ENCODE measurements at regions not wholly inside any gene's neighbourhood (a gene's known extent, or its start where the extent isn't known, plus 50 kb on each side); places are given as distances from the start of the nearest gene placed in this dataset.

DNA sequence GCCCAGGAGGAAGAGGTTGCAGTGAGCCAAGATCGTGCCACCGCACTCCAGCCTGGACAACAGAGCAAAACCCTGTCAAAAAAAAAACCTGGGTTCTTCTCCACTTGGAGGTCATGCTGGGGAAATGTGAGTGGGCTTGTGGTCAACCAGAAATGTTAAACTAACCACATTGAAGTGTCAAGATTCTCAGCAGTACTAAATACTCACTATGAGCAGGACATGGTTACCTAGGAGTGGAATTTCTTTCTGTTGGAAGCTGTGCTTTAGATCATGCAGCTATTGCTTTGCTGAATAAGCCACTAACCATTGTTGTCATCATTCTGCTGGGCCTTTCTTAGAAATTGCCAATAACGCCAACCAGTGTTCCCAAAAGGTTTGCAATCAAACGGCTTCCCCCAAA, 253.3 kb upstream of the TSHZ3 start:
- Histone ChIP-seq H3K4me3 (ENCODE audit: insufficient read depth, low read depth, low read length, poor library complexity, severe bottlenecking) (no peak overlapping the region), H3K9me3 (ENCODE audit: control insufficient read depth, low read length) (no peaks in the 10 kb centered on the region), H3K36me3 (ENCODE audit: control insufficient read depth, insufficient read depth, low read length) (no peaks in the 10 kb centered on the region), H3K4me1 (ENCODE audit: control insufficient read depth, insufficient read depth, low read length, poor library complexity, severe bottlenecking) (no peaks in the 10 kb centered on the region), H3K27ac (ENCODE audit: insufficient read depth, low read length, poor library complexity, severe bottlenecking) (no peak overlapping the region), H3K27me3 (replicated peaks; ENCODE audit: control insufficient read depth, insufficient read depth, low read length, poor library complexity, severe bottlenecking) (no peaks in the 10 kb centered on the region)
- DNase-seq, result no peak

DNA sequence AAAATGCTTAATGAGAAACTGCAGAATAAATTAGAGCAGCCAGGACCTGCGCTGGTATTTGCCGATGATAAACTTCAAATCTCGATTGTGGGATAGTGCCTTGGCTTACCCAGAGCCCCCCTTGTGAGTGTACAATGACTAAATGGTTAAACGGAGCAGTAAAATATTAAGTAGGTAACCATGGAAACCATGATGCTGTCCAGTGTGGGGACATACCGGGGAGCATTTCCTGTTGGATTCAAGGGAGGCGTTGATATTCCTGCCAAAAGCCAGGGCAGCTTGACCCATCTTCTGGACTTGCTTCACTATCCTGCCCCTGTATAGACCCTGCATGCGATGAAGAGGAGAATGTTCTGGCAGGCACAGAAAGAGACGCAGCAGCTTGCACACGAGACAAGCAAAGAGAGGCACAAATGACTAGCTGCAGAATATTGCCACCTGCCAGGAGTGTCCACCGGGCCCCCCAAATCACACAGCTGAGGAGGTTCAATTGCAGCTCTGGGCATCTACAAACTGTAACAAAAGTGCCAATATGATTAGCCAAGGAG, 255.3 kb upstream of the TSHZ3 start:
- no peak overlapping the region for H3K4me3 ChIP-seq (ENCODE audit: insufficient read depth, low read depth, low read length, poor library complexity, severe bottlenecking)
- no peak for DNase-seq
- H3K4me1 ChIP-seq (ENCODE audit: control insufficient read depth, insufficient read depth, low read length, poor library complexity, severe bottlenecking), result no peaks in the 10 kb centered on the region
- no peak overlapping the region for H3K27ac ChIP-seq (ENCODE audit: insufficient read depth, low read length, poor library complexity, severe bottlenecking)
- H3K9me3 ChIP-seq (ENCODE audit: control insufficient read depth, low read length), result no peaks in the 10 kb centered on the region
- no peaks in the 10 kb centered on the region for H3K27me3 ChIP-seq (replicated peaks; ENCODE audit: control insufficient read depth, insufficient read depth, low read length, poor library complexity, severe bottlenecking)
- H3K36me3 ChIP-seq (ENCODE audit: control insufficient read depth, insufficient read depth, low read length), result no peaks in the 10 kb centered on the region

DNA sequence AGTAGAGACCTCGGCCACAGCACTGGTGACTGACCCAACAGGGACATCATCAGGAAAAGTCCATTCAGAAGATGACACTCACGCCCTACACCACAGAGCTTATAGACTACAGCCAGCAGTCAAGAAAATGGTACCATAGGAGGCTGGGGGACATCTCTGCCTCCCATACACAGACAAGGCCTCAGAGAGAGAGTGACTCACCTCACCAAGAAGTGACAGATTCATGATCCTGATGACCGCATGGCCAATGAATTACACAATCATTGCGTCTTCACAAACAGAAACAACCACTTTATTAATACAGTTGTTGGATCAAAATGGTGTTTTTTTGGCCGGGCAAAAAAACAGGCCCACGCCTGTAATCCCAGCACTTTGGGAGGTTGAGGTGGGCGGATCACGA, 260.8 kb upstream of the TSHZ3 start:
- Histone ChIP-seq H3K27me3 (replicated peaks; ENCODE audit: control insufficient read depth, insufficient read depth, low read length, poor library complexity, severe bottlenecking) (no peaks in the 10 kb centered on the region), H3K4me1 (ENCODE audit: control insufficient read depth, insufficient read depth, low read length, poor library complexity, severe bottlenecking) (no peaks in the 10 kb centered on the region), H3K4me3 (ENCODE audit: insufficient read depth, low read depth, low read length, poor library complexity, severe bottlenecking) (no peak overlapping the region), H3K27ac (ENCODE audit: insufficient read depth, low read length, poor library complexity, severe bottlenecking) (no peak overlapping the region), H3K36me3 (ENCODE audit: control insufficient read depth, insufficient read depth, low read length) (no peaks in the 10 kb centered on the region), H3K9me3 (ENCODE audit: control insufficient read depth, low read length) (no peaks in the 10 kb centered on the region)
- no peak for DNase-seq

DNA sequence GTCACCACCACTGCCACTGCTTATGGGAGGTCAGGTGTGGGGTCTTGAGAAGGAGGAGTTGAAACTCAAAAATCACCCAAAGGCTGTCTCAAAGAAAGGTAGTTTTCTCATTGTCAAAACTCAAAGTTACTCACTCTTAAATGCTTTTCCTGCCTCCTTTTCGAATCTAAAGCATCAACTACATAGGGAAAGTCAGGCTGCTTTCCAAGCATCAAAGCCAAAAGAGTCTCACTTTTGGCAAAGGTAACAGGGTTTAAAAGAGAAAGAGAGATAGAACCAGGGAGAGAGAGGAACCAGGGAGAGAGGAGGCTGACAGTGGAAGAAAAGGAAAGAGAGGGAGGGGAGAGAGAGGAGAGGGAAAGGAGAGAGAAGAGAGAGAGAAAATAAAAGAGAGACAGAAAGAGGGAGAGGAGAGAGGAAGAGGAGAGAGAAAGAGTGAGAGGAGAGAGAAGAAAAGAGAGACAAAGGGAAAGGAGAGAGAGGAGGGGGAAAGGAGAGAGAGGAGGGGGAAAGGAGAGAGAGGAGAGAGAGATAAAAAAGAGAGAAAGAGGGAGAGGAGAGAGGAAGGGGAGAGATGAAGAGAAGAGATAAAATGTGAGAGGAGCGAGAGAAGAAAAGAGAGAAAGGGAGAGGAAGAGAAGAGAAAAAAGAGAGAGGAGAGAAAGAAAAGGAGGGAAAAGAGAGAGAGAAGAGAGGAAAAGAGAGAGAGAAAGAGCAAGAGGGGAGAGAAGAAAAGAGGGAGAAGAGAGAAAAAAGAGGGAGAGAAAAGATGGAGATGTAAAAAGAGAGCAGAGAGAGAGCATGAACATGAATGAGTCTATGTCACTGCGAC, 262.0 kb upstream of the TSHZ3 start:
- no peak for DNase-seq
- H3K36me3 ChIP-seq (ENCODE audit: control insufficient read depth, insufficient read depth, low read length), result no peaks in the 10 kb centered on the region
- no peak overlapping the region for H3K27ac ChIP-seq (ENCODE audit: insufficient read depth, low read length, poor library complexity, severe bottlenecking)
- H3K4me1 ChIP-seq (ENCODE audit: control insufficient read depth, insufficient read depth, low read length, poor library complexity, severe bottlenecking), result no peaks in the 10 kb centered on the region
- no peak overlapping the region for H3K4me3 ChIP-seq (ENCODE audit: insufficient read depth, low read depth, low read length, poor library complexity, severe bottlenecking)
- no peaks in the 10 kb centered on the region for H3K27me3 ChIP-seq (replicated peaks; ENCODE audit: control insufficient read depth, insufficient read depth, low read length, poor library complexity, severe bottlenecking)
- no peaks in the 10 kb centered on the region for H3K9me3 ChIP-seq (ENCODE audit: control insufficient read depth, low read length)

DNA sequence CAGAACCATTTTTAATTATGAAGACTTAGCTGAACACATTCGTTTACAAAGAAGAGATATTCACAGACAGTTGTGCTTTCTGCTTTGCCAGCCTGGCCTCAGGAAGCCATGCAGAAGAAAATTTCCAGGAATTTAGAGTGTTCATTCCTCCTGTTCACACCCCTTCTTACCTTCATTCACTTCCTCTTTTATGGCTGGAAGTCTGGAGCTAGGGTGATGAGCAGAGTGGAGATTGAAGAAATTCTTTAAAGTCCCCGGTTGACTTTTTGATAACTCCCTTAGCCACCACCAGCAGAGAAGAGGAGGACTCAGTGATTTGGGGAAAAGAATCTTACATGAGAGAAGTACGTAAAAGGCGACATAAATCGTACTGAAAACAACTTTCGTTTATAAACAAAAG, 263.6 kb upstream of the TSHZ3 start:
- Histone ChIP-seq H3K9me3 (ENCODE audit: control insufficient read depth, low read length) (no peaks in the 10 kb centered on the region), H3K4me3 (ENCODE audit: insufficient read depth, low read depth, low read length, poor library complexity, severe bottlenecking) (no peak overlapping the region), H3K4me1 (ENCODE audit: control insufficient read depth, insufficient read depth, low read length, poor library complexity, severe bottlenecking) (no peaks in the 10 kb centered on the region), H3K27ac (ENCODE audit: insufficient read depth, low read length, poor library complexity, severe bottlenecking) (no peak overlapping the region), H3K36me3 (ENCODE audit: control insufficient read depth, insufficient read depth, low read length) (no peaks in the 10 kb centered on the region), H3K27me3 (replicated peaks; ENCODE audit: control insufficient read depth, insufficient read depth, low read length, poor library complexity, severe bottlenecking) (no peaks in the 10 kb centered on the region)
- no peak for DNase-seq

DNA sequence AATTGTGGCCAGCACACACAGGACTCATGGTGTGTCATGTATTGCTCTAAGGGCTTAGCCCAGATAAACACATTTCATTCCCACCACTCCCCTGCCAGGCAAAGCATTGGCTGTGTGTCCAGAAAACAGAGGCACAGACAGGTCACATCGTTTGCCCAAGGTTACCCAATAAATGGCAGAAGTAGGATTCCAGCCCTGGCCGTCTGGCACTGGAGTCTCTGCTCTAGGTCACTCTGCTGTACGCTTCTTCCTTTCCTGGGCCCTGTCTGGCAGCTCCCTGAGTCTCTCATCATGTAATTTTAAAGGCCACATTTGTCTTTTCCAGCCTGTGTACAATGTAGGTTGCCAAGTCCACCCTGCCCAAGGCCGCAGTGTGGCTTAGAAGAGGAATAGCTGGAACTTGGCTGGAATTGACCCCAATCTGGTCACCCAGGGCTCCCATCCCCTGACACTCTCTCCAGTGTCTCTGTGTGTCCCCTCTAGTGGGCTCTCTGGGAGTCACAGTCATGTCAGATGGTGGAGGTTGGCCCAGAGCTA, 264.5 kb upstream of the TSHZ3 start:
- H3K27ac ChIP-seq (ENCODE audit: insufficient read depth, low read length, poor library complexity, severe bottlenecking), result no peak overlapping the region
- no peak for DNase-seq
- no peak overlapping the region for H3K4me3 ChIP-seq (ENCODE audit: insufficient read depth, low read depth, low read length, poor library complexity, severe bottlenecking)
- no peaks in the 10 kb centered on the region for H3K36me3 ChIP-seq (ENCODE audit: control insufficient read depth, insufficient read depth, low read length)
- no peaks in the 10 kb centered on the region for H3K9me3 ChIP-seq (ENCODE audit: control insufficient read depth, low read length)
- no peaks in the 10 kb centered on the region for H3K27me3 ChIP-seq (replicated peaks; ENCODE audit: control insufficient read depth, insufficient read depth, low read length, poor library complexity, severe bottlenecking)
- no peaks in the 10 kb centered on the region for H3K4me1 ChIP-seq (ENCODE audit: control insufficient read depth, insufficient read depth, low read length, poor library complexity, severe bottlenecking)

DNA sequence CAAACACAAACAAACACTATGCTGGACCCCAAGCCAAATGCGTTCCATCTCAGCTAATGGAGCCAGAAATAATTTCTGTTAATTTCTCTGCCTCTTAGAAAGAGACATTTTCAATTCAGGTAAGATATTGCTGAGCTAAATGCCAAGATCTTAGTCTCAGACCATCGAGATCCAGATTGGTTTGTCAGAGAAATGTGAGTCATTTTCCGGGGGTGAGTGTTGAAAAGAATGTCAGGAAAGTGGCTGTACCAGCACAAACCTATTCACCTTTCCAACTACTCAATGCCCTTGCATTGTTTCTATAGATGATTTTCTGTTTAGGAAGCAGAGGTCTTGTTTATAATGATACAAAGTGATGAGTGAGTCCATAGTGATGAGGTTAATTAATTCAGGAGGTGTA, 266.8 kb upstream of the TSHZ3 start:
- DNase-seq, result no peak
- H3K4me3 ChIP-seq (ENCODE audit: insufficient read depth, low read depth, low read length, poor library complexity, severe bottlenecking), result no peak overlapping the region
- no peaks in the 10 kb centered on the region for H3K36me3 ChIP-seq (ENCODE audit: control insufficient read depth, insufficient read depth, low read length)
- no peaks in the 10 kb centered on the region for H3K9me3 ChIP-seq (ENCODE audit: control insufficient read depth, low read length)
- H3K27ac ChIP-seq (ENCODE audit: insufficient read depth, low read length, poor library complexity, severe bottlenecking), result no peak overlapping the region
- H3K4me1 ChIP-seq (ENCODE audit: control insufficient read depth, insufficient read depth, low read length, poor library complexity, severe bottlenecking), result no peaks in the 10 kb centered on the region
- H3K27me3 ChIP-seq (replicated peaks; ENCODE audit: control insufficient read depth, insufficient read depth, low read length, poor library complexity, severe bottlenecking), result no peaks in the 10 kb centered on the region

DNA sequence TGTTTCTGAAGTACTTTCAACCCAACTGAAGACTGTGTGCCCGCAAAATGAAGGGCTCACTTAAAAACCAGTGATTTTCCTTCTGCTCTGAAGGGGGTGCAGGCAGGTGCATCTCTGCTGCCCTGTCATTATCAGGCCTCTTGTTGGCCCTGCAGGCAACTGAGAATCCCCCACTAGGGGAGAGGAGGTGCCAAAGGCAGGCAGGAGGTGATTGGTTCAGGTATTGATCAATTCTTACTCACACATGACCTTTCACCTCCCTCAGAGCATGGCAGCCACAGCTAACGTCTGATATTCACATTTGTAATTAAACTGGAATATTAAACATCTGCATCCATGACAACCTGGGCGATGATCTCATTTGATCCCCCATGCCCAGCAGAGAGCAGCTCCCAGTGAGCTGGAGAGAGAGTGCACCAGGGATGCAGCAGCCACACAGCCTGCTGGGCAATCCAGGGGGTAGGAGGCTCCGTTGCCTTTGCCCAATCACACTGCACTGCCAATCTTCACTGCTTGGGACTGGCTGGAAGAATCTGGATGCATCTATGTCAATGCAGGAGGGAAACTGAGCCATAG, 267.9 kb upstream of the TSHZ3 start:
- DNase-seq, result no peak
- Histone ChIP-seq H3K27ac (ENCODE audit: insufficient read depth, low read length, poor library complexity, severe bottlenecking) (no peak overlapping the region), H3K4me1 (ENCODE audit: control insufficient read depth, insufficient read depth, low read length, poor library complexity, severe bottlenecking) (no peaks in the 10 kb centered on the region), H3K36me3 (ENCODE audit: control insufficient read depth, insufficient read depth, low read length) (no peaks in the 10 kb centered on the region), H3K9me3 (ENCODE audit: control insufficient read depth, low read length) (no peaks in the 10 kb centered on the region), H3K4me3 (ENCODE audit: insufficient read depth, low read depth, low read length, poor library complexity, severe bottlenecking) (no peak overlapping the region), H3K27me3 (replicated peaks; ENCODE audit: control insufficient read depth, insufficient read depth, low read length, poor library complexity, severe bottlenecking) (no peaks in the 10 kb centered on the region)

DNA sequence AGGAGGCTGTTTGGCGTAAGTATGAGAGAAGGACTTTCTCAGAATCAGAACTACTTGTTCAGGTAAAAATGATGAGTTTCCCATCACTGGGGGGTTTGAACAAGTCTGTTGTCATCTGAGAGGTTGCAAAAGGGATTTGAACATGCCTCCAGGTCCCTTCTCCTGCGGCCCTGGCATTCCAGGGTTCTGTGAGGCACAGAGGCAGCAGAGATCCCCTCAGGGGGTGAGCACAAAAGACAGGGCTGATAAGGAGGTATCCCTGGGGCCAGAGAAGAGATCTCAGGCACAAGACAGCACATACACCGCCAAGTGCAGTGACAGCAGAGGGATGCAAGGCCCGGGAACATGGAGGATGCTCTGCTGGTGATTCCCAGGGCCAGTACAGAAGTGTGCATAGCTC, 275.8 kb upstream of the TSHZ3 start:
- no peak for DNase-seq
- no peaks in the 10 kb centered on the region for H3K27me3 ChIP-seq (replicated peaks; ENCODE audit: control insufficient read depth, insufficient read depth, low read length, poor library complexity, severe bottlenecking)
- no peaks in the 10 kb centered on the region for H3K36me3 ChIP-seq (ENCODE audit: control insufficient read depth, insufficient read depth, low read length)
- no peak overlapping the region for H3K27ac ChIP-seq (ENCODE audit: insufficient read depth, low read length, poor library complexity, severe bottlenecking)
- no peak overlapping the region for H3K4me3 ChIP-seq (ENCODE audit: insufficient read depth, low read depth, low read length, poor library complexity, severe bottlenecking)
- no peaks in the 10 kb centered on the region for H3K4me1 ChIP-seq (ENCODE audit: control insufficient read depth, insufficient read depth, low read length, poor library complexity, severe bottlenecking)
- no peaks in the 10 kb centered on the region for H3K9me3 ChIP-seq (ENCODE audit: control insufficient read depth, low read length)

DNA sequence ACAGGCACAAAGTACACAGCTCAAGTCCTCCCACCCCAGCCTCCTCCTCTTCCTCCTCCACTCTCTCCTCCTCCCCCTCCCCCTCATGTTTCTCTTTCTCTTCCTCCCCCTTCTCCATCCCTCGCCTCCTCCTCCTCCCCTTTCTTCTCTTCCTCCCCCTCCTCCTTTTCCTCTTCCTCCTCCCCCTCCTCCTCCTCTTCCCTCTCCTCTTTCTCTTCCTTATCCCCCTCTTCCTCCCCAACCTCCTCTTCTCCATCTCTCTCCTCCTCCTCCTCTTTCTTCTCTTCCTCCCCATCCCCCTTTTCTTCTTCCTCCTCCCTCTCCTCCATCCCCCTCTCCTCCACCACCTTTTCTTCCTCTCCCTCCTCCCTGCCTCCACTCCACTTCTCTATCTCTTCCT, 276.3 kb upstream of the TSHZ3 start:
- no peaks in the 10 kb centered on the region for H3K9me3 ChIP-seq (ENCODE audit: control insufficient read depth, low read length)
- no peak overlapping the region for H3K4me3 ChIP-seq (ENCODE audit: insufficient read depth, low read depth, low read length, poor library complexity, severe bottlenecking)
- H3K4me1 ChIP-seq (ENCODE audit: control insufficient read depth, insufficient read depth, low read length, poor library complexity, severe bottlenecking), result no peaks in the 10 kb centered on the region
- no peaks in the 10 kb centered on the region for H3K27me3 ChIP-seq (replicated peaks; ENCODE audit: control insufficient read depth, insufficient read depth, low read length, poor library complexity, severe bottlenecking)
- H3K36me3 ChIP-seq (ENCODE audit: control insufficient read depth, insufficient read depth, low read length), result no peaks in the 10 kb centered on the region
- DNase-seq, result no peak
- no peak overlapping the region for H3K27ac ChIP-seq (ENCODE audit: insufficient read depth, low read length, poor library complexity, severe bottlenecking)

All from effector memory CD4-positive, alpha-beta T cell (primary cell).